ENCODE measurements at regions not wholly inside any gene's neighbourhood (a gene's known extent, or its start where the extent isn't known, plus 50 kb on each side); places are given as distances from the start of the nearest gene placed in this dataset.

GRCh38 chr4:189828081-189828697, 112.5 kb upstream of the FRG1 start:
- TF ChIP-seq CTCF (conservative IDR thresholded peaks at IDR 0.05 in 1 of 2, IDR thresholded peaks at IDR 0.05 in 1 of 2; ENCODE audit: low read depth in 1 of 2, low read length in 2 of 2) (no peak), EZH2 (IDR thresholded peaks at IDR 0.05; ENCODE audit: low read length, missing control alignments) (no peak)

All from fibroblast of lung (primary cell).